ENCODE measurements at regions not wholly inside any gene's neighbourhood (a gene's known extent, or its start where the extent isn't known, plus 50 kb on each side); places are given as distances from the start of the nearest gene placed in this dataset.

GRCh38 chr5:97267767-97268166, 84.7 kb upstream of the RIOK2 start:
- no peak overlapping the region for H3K9ac ChIP-seq (ENCODE audit: low read depth in 1 of 2, low read length in 2 of 2)
- no peak overlapping the region for H3K4me3 ChIP-seq (ENCODE audit: low read depth in 1 of 3, low read length in 3 of 3)
- WGBS, result 65% methylated on average over 3 of the region's 3 CpGs
- peaks cover 0 to 3% (median 3%) of the 10 kb centered on the region in 4 donors for H3K9me3 ChIP-seq (ENCODE audit: control insufficient read depth in 4 of 4, low read length in 3 of 4)
- H3K36me3 ChIP-seq (ENCODE audit: control insufficient read depth in 4 of 4, insufficient read depth in 3 of 4, low read depth in 1 of 4, low read length in 3 of 4), result no peaks in the 10 kb centered on the region
- DNase-seq (ENCODE audit: low spot score), result no peak
- H3K27me3 ChIP-seq (ENCODE audit: control insufficient read depth in 4 of 4, insufficient read depth in 4 of 4, low read length in 3 of 4), result no peaks in the 10 kb centered on the region
- TF ChIP-seq EGR1 (IDR thresholded peaks at IDR 0.05; ENCODE audit: low read depth in 2 of 2) (no peak), GABPA (IDR thresholded peaks at IDR 0.05 in 1 of 2, conservative IDR thresholded peaks at IDR 0.05 in 1 of 2) (no peak), HNF4A (conservative IDR thresholded peaks at IDR 0.05) (no peak), RAD21 (IDR thresholded peaks at IDR 0.05) (no peak), FOXA1 (IDR thresholded peaks at IDR 0.05) (no peak), ATF3 (IDR thresholded peaks at IDR 0.05) (no peak), CTCF (IDR thresholded peaks at IDR 0.05; ENCODE audit: low read depth, low read length, missing input control) (no peak), SP1 (IDR thresholded peaks at IDR 0.05) (no peak), NR2F2 (IDR thresholded peaks at IDR 0.05) (no peak), REST (IDR thresholded peaks at IDR 0.05) (no peak), YY1 (IDR thresholded peaks at IDR 0.05) (no peak), MAX (IDR thresholded peaks at IDR 0.05) (no peak)
- no peaks in the 10 kb centered on the region for H3K4me1 ChIP-seq (ENCODE audit: control insufficient read depth in 4 of 4, insufficient read depth in 4 of 4, low read length in 3 of 4)
- no peak overlapping the region for H3K27ac ChIP-seq (ENCODE audit: low read depth in 1 of 2, low read length in 2 of 2)

GRCh38 chr5:97276474-97277120, 93.5 kb upstream of the RIOK2 start:
- Histone ChIP-seq H3K36me3 (ENCODE audit: control insufficient read depth in 4 of 4, insufficient read depth in 3 of 4, low read depth in 1 of 4, low read length in 3 of 4) (no peaks in the 10 kb centered on the region), H3K4me1 (ENCODE audit: control insufficient read depth in 4 of 4, insufficient read depth in 4 of 4, low read length in 3 of 4) (no peaks in the 10 kb centered on the region), H3K27me3 (ENCODE audit: control insufficient read depth in 4 of 4, insufficient read depth in 4 of 4, low read length in 3 of 4) (no peaks in the 10 kb centered on the region), H3K9me3 (ENCODE audit: control insufficient read depth in 4 of 4, low read length in 3 of 4) (peaks cover 0 to 3% (median 2%) of the 10 kb centered on the region in 4 donors), H3K27ac (ENCODE audit: low read depth in 1 of 2, low read length in 2 of 2) (no peak overlapping the region), H3K4me3 (ENCODE audit: low read depth in 1 of 3, low read length in 3 of 3) (no peak overlapping the region), H3K9ac (ENCODE audit: low read depth in 1 of 2, low read length in 2 of 2) (no peak overlapping the region)
- no peak for DNase-seq (ENCODE audit: low spot score)
- WGBS, result 67% methylated on average over 3 of the region's 3 CpGs
- TF ChIP-seq CTCF (IDR thresholded peaks at IDR 0.05; ENCODE audit: low read depth, low read length, missing input control) (no peak), FOXA1 (IDR thresholded peaks at IDR 0.05) (no peak), REST (IDR thresholded peaks at IDR 0.05) (no peak), RAD21 (IDR thresholded peaks at IDR 0.05) (no peak), HNF4A (conservative IDR thresholded peaks at IDR 0.05) (no peak), ATF3 (IDR thresholded peaks at IDR 0.05) (no peak), YY1 (IDR thresholded peaks at IDR 0.05) (no peak), TAF1 (conservative IDR thresholded peaks at IDR 0.05) (no peak), RXRA (IDR thresholded peaks at IDR 0.05) (no peak), GABPA (IDR thresholded peaks at IDR 0.05 in 1 of 2, conservative IDR thresholded peaks at IDR 0.05 in 1 of 2) (no peak), FOXA2 (IDR thresholded peaks at IDR 0.05) (no peak), HNF4G (IDR thresholded peaks at IDR 0.05) (no peak), MAX (IDR thresholded peaks at IDR 0.05) (no peak)

Measured in liver (tissue), 8 donors.